NCI-H460 (cell line): ENCODE measurements at regions not wholly inside any gene's neighbourhood (a gene's known extent, or its start where the extent isn't known, plus 50 kb on each side); places are given as distances from the start of the nearest gene placed in this dataset.
"Not testable (repeated sequence)": the region's sequence is repeated elsewhere in the genome, so short reads cannot be mapped to it uniquely, and the experiment has no call there.

Experiments
- DNase-seq: peaks from one replicate; pipeline ENCODE4 v3.0.0-alpha.2; 2016; ENCODE audit warnings: low read depth; ENCODE audit errors: extremely low read depth

- DNase-seq: no peak
Measured at GRCh38 chr5:44051591-44051990, 337.6 kb downstream of the FGF10 start.

GRCh38 chr5:44048276-44048984 is 340.8 kb downstream of the FGF10 start:
- no peak for DNase-seq

DNA sequence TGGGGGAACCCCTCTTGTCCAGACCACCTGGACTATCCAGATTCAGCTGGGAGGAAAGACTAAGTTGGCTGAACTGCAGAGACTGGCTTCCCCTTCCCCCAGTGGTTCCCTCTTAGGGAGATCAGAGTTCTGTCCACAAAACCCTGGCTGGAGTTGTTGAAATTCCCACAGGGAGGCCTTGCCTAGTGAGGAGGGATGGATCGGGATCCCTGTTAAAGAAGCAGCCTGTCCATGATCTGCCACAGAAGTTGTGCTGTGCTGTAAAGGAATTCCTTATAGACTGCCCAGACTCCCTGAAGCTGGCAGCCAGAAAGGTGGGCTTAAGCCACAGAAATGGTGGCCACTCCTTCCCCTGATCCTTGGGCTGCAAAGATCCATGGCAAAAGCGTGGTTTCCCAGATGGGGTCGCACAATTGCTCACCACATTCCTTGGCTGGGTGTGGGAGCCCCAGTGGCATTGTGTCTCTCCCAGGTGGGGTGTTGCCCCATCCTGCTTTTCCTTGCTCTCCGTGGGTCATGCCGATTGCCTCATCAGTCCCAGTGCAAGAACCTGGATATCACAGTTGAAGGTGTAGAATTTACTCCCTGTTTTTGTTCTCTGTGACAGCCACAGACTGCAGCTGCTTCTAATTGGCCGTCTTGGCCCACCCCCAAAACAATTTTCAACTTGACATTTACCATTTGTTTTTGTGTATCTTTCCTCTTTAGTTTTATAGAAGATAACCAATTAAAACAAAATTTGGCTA is 342.4 kb downstream of the FGF10 start:
- DNase-seq: no peak

- not testable (repeated sequence) for DNase-seq
Measured at GRCh38 chr5:44044549-44044948, 344.7 kb downstream of the FGF10 start.

- no peak for DNase-seq
Measured at GRCh38 chr5:44028226-44028625, 361.0 kb downstream of the FGF10 start.

DNA sequence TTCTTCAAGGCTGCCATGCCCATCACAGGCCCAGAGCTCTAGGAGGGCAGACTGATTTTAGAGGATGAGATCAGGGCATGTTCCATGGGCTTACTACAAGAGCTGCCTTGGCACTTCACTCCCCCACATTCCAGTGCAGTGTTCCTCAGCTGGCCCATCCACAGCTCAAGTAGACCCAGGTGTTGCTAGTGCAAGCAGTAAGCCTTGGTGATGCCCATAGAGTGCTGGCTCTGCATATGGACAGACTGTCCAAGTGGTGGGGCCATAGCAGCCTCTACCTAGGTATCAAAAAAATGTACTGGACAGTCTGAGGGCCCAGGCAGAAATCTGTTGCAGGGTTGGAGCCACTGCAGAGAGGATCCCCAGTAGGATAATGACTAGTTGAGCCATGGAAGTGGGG is 366.6 kb downstream of the FGF10 start:
- no peak for DNase-seq

GRCh38 chr5:44011518-44011917 is 377.7 kb downstream of the FGF10 start:
- no peak for DNase-seq

- peak; percentile 36 for DNase-seq
Measured at GRCh38 chr5:44002381-44002901, 386.8 kb downstream of the FGF10 start.

DNA sequence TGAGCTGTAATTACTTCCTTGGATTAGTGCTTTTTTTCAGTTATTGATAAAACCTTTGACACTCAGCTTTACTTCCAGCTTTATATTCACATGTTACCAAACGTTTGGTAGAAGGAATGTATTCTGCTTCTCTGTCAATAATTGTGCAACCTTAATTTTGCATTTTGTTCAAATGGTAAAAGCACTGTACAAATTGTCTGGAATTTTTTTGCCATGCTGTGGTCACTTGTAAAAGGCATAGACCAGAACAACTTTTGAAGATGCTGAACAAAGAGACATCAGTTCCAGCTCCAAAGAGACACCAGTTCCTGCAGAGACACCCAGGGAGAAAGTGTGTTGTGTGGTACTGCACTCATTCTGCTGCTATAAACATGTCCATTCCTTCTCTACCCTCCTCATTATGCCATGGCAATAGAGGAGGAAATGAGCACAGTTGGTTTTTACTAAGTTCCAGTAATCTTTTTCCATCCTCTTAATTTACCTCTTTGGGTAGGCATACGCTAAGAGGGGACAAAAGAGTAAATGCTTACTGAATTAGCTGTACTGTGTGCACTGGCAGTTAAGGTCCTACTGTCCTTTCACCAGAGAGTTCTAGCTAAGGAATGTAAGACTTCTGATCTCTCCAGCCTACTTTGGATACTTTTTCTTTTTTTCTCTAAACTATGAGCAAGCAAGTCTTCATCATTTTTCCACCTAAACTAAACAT is 387.4 kb downstream of the FGF10 start:
- DNase-seq: no peak

- no peak for DNase-seq
Measured at GRCh38 chr5:44001236-44001635, 388.0 kb downstream of the FGF10 start.

DNA sequence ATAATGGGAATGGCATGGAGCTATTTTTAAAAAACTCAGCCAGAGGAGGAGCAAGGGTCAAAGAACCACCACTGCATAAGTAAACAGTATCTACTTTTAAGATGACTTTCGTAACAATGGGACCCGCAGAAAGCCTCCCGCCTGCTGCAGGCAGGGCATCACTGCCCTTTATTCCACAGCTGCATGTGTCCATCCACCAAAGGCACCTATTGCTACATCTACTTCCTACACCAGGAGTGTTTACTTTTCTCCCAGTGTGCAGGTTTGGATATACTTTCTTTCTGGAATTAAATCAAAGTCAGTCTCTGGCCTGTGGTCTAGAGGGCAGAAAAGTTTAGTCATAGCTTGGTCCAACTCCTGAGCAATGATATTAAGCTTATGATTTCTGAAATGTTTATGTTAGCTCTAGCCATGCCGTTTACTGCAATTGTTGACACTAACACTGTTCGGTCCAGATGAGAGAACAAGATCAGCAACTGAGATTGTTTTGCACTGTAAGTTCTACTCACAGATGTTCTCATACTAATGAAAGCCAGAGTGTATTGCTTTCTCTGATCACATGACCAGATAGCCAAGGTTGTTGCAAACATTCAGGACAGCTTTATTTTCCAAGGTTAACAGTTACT is 391.5 kb downstream of the FGF10 start:
- DNase-seq: no peak

GRCh38 chr5:43996221-43996620 is 393.0 kb downstream of the FGF10 start:
- DNase-seq: no peak

DNA sequence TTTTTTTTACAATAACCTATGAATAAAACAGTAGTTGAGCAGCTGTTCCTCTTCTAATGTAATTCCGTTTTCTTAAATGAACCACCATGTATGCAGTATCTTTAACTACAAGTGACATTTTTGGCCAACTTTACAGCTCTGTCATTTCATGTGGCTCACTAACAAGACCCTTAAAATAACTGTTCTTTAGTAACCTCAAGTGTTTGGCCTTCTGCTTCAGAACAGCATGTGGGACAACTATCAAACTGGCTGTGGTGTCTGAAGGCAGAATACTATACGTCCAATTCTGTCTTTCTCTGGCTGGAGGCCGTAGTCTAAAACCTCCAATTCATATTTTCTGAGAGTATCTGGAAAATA is 391.4 kb downstream of the NNT start:
- DNase-seq: no peak

DNA sequence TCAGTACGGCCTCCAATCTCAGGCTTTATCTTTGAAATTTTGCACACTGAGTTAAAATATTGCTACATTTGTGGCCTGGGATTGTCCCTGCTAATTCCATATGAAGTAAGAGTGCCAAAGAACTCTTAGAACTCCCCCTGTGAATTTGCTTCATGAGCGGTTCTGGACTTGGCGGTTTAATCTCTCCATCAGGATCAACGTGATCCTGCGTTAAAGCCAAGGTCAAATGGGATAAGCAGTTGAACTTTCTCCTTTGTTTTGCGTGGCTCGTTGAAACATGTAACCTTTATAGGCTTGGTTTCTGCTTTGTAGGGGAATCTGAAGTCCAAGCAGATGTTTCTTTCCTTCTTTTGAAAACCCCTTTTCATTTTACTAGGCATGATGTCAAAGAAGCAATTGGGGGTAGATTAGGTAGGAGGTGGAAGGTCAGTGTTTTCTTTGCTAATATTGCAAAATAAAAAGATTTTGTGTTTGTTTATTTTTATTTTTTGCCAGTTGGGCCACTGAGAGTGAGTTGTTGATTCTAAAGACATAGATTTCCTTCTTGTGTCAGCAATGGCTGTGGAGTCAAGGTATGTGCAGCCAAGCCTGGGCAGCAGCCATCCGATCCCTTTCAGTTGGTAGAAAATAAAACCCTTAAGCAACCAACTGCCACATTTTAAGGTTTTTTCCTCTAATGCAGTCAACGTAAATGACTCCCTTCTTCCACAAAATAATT is 390.8 kb downstream of the NNT start:
- no peak for DNase-seq

GRCh38 chr5:43985411-43985810 is 382.4 kb downstream of the NNT start:
- DNase-seq: no peak

DNA sequence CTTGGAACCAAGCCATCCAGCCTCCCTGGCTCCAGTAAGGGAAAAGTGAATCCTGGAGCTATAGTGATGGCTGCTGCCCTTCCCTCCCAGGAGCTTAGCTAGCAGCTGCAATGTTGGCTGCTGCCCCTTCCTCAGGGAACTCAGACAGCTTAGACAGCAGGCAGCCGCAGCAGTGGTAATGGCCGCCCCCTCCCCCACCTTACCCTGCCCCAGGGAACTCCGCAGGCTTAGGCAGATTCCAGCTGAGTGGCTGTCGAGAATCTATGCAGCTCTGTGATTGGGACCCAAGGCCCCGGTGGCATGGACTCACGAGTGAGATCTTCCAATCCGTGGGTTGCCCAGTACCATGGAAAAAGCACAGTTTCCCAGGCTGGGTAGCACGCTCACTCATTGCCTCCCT is 378.6 kb downstream of the NNT start:
- no peak for DNase-seq

DNA sequence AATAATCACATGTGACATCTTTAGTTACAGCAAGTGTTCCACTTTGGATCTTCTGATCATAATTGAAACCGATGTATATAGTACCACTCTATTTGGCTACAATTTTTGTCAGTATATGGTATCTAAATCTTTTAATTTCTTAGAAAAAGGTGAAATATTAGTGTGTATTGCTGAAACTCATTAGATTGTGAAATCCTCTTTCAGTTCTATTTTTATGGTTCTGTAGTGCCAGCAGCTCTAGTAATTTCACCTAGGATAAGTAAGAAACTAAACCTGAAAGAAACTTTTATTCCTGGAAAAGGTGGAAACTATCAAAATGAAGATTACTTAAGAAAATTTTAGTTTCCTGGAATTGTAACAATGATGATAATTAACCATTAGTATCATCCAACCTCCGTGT is 370.9 kb downstream of the NNT start:
- no peak for DNase-seq

- DNase-seq: no peak
Measured at GRCh38 chr5:43973318-43973717, 370.3 kb downstream of the NNT start.

DNA sequence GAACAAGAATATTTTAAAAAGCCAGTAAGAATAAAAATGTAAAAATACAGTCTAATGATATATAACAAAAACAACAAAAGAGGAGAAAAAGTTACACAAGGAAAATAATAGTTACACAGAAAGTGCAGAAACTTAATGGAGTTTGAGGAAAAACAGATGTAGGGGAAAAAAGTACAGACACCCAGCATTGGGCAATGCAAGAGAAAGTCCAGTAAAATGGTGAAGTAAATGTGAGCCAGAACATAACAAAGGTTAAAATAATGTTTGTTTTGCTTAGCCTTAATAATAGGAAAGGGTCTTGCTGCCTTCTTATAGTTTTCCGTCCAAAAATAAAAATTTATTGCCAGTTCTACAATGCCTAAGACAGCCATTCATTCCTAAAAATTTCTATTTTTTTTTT is 364.2 kb downstream of the NNT start:
- DNase-seq: no peak

- DNase-seq: no peak
Measured at GRCh38 chr5:43959144-43959543, 356.2 kb downstream of the NNT start.

GRCh38 chr5:43947935-43948334 is 345.0 kb downstream of the NNT start:
- no peak for DNase-seq
